ENCODE measurements at regions not wholly inside any gene's neighbourhood (a gene's known extent, or its start where the extent isn't known, plus 50 kb on each side); places are given as distances from the start of the nearest gene placed in this dataset.

DNA sequence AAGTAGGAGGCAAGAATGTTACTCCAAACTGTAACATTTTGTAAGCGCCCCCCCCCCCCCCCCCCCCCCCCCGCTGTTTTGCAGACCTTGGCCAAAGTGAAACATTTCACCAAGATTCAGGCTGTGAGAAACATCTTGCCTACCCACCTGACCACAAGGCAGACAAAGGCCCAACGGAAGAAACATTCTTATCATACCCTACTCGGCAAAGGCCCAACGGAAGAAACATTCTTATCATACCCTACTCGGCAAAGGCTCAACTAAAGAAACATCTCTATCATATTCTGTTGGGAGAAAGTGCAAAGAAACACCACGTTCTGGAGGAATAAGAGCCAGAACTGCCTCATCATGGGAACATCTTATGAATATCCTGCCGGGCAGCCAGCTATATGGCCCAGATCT is 117.1 kb downstream of the JRKL start (continued):
- TF ChIP-seq, protein P1, sequence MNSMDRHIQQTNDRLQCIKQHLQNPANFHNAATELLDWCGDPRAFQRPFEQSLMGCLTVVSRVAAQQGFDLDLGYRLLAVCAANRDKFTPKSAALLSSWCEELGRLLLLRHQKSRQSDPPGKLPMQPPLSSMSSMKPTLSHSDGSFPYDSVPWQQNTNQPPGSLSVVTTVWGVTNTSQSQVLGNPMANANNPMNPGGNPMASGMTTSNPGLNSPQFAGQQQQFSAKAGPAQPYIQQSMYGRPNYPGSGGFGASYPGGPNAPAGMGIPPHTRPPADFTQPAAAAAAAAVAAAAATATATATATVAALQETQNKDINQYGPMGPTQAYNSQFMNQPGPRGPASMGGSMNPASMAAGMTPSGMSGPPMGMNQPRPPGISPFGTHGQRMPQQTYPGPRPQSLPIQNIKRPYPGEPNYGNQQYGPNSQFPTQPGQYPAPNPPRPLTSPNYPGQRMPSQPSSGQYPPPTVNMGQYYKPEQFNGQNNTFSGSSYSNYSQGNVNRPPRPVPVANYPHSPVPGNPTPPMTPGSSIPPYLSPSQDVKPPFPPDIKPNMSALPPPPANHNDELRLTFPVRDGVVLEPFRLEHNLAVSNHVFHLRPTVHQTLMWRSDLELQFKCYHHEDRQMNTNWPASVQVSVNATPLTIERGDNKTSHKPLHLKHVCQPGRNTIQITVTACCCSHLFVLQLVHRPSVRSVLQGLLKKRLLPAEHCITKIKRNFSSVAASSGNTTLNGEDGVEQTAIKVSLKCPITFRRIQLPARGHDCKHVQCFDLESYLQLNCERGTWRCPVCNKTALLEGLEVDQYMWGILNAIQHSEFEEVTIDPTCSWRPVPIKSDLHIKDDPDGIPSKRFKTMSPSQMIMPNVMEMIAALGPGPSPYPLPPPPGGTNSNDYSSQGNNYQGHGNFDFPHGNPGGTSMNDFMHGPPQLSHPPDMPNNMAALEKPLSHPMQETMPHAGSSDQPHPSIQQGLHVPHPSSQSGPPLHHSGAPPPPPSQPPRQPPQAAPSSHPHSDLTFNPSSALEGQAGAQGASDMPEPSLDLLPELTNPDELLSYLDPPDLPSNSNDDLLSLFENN (IDR thresholded peaks at IDR 0.05; ENCODE audit: low read depth in 2 of 2, low read length in 2 of 2): 0 out of 4 replicates have a peak, but pooled peaks of 1 of the 2 experiments have one; percentile 29
- TF ChIP-seq PPARD (CRISPR knock-in tag; IDR thresholded peaks at IDR 0.05) (no peak), POLR3G (IDR thresholded peaks at IDR 0.05; ENCODE audit: extremely low read depth, insufficient read length, insufficient replicate concordance) (no peak), NONO (IDR thresholded peaks at IDR 0.05; ENCODE audit: low read depth in 2 of 2, low read length in 1 of 2) (no peak), MEIS2 (IDR thresholded peaks at IDR 0.05; ENCODE audit: partially characterized antibody) (peak; percentile 6), BRD9 (IDR thresholded peaks at IDR 0.05; ENCODE audit: low read depth, partially characterized antibody) (no peak), FOXJ3 (CRISPR knock-in tag; IDR thresholded peaks at IDR 0.05) (no peak), CBX8 (IDR thresholded peaks at IDR 0.05; ENCODE audit: borderline replicate concordance, extremely low read depth, low read depth, low read length, poor library complexity, severe bottlenecking) (no peak), NCOR1 (IDR thresholded peaks at IDR 0.05) (peak; percentile 76), CBFA2T3 (IDR thresholded peaks at IDR 0.05) (peak; percentile 86), NFIC (IDR thresholded peaks at IDR 0.05) (peak; percentile 81), NFATC3 (IDR thresholded peaks at IDR 0.05) (no peak), ZKSCAN1 (IDR thresholded peaks at IDR 0.05; ENCODE audit: low read depth, low read length) (0 out of 2 replicates have a peak, but pooled peaks have one; percentile 42), HDAC3 (IDR thresholded peaks at IDR 0.05; ENCODE audit: borderline replicate concordance, partially characterized antibody) (peak; percentile 48)
- TF ChIP-seq, protein P2, sequence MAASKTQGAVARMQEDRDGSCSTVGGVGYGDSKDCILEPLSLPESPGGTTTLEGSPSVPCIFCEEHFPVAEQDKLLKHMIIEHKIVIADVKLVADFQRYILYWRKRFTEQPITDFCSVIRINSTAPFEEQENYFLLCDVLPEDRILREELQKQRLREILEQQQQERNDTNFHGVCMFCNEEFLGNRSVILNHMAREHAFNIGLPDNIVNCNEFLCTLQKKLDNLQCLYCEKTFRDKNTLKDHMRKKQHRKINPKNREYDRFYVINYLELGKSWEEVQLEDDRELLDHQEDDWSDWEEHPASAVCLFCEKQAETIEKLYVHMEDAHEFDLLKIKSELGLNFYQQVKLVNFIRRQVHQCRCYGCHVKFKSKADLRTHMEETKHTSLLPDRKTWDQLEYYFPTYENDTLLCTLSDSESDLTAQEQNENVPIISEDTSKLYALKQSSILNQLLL (CRISPR knock-in tag; IDR thresholded peaks at IDR 0.05; ENCODE audit: borderline replicate concordance): no peak
- TF ChIP-seq, protein P3, sequence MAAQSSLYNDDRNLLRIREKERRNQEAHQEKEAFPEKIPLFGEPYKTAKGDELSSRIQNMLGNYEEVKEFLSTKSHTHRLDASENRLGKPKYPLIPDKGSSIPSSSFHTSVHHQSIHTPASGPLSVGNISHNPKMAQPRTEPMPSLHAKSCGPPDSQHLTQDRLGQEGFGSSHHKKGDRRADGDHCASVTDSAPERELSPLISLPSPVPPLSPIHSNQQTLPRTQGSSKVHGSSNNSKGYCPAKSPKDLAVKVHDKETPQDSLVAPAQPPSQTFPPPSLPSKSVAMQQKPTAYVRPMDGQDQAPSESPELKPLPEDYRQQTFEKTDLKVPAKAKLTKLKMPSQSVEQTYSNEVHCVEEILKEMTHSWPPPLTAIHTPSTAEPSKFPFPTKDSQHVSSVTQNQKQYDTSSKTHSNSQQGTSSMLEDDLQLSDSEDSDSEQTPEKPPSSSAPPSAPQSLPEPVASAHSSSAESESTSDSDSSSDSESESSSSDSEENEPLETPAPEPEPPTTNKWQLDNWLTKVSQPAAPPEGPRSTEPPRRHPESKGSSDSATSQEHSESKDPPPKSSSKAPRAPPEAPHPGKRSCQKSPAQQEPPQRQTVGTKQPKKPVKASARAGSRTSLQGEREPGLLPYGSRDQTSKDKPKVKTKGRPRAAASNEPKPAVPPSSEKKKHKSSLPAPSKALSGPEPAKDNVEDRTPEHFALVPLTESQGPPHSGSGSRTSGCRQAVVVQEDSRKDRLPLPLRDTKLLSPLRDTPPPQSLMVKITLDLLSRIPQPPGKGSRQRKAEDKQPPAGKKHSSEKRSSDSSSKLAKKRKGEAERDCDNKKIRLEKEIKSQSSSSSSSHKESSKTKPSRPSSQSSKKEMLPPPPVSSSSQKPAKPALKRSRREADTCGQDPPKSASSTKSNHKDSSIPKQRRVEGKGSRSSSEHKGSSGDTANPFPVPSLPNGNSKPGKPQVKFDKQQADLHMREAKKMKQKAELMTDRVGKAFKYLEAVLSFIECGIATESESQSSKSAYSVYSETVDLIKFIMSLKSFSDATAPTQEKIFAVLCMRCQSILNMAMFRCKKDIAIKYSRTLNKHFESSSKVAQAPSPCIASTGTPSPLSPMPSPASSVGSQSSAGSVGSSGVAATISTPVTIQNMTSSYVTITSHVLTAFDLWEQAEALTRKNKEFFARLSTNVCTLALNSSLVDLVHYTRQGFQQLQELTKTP (IDR thresholded peaks at IDR 0.05; ENCODE audit: low read depth in 1 of 2, partially characterized antibody in 2 of 2): peak in 1 of 2 experiments; percentile 41
- TF ChIP-seq, protein P4, sequence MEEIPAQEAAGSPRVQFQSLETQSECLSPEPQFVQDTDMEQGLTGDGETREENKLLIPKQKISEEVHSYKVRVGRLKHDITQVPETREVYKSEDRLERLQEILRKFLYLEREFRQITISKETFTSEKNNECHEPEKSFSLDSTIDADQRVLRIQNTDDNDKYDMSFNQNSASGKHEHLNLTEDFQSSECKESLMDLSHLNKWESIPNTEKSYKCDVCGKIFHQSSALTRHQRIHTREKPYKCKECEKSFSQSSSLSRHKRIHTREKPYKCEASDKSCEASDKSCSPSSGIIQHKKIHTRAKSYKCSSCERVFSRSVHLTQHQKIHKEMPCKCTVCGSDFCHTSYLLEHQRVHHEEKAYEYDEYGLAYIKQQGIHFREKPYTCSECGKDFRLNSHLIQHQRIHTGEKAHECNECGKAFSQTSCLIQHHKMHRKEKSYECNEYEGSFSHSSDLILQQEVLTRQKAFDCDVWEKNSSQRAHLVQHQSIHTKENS (CRISPR knock-in tag; IDR thresholded peaks at IDR 0.05): no peak

Measured in K562 (cell line).